ENCODE measurements at regions not wholly inside any gene's neighbourhood (a gene's known extent, or its start where the extent isn't known, plus 50 kb on each side); places are given as distances from the start of the nearest gene placed in this dataset.
"Not testable (repeated sequence)": the region's sequence is repeated elsewhere in the genome, so short reads cannot be mapped to it uniquely, and the experiment has no call there.

DNA sequence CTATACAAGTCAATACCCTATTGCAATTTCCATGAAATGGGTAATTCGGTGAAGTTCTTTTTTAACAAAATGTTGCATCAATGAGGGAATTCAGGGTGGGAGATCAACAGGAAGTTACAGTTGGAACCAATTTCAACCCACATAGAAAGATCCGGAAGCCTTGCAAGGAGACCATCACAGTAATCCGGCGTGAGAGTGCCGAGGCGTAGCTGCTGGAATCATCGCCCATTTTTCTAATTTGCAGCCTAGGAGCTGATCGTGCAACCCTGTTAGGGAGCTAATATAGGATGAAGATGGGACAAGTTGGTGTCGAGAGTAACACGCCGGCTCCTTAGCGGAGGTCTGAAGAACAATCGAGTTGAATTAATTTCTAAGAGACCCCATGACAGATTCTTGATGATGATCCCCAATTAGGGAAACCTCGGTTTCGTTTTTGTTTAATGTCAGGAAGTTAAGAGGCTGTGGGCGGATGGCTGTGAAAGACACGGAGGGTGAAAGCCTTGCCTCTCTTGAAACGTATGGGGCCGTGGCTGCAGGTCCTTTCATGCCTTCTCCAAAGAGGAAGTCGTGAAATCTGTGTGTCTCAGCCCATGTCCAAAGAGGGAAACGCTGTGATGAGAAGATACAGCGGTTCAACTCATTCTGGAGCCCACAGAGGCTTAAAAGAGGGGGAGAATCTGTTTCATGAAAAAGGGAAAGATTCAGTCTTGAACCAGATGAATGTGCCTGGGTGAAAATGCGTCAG, 51.2 kb upstream of the CARD11 start:
- peak; percentile 60 for DNase-seq

- DNase-seq = no peak
Observed at GRCh38 chr7:3097734-3098133, 54.1 kb upstream of the CARD11 start.

DNA sequence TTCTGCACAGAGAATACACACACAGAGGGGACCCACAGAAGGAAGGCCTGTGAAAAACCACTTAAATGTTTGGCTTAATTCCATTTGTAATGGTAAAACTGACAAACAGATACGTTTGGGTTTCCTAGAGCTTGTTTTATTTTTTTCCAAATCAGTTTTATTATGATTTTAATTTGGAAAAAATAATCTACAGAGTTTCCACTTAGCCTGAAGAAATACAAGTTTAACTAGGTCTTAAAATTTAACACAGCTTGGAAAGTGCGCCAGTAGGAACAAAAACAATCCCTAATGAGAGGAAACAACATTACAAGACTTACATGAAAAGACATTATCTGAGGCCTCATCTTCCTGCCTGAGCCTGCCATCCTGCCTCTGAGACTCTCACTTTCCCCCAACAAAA, 58.5 kb upstream of the CARD11 start:
- no peak for DNase-seq

GRCh38 chr7:3103614-3104398, 60.1 kb upstream of the CARD11 start:
- no peak for DNase-seq

- DNase-seq = no peak
Observed at GRCh38 chr7:3105856-3106255, 62.2 kb upstream of the CARD11 start.

- DNase-seq = no peak
Observed at GRCh38 chr7:3106361-3106826, 62.7 kb upstream of the CARD11 start.

GRCh38 chr7:3107228-3107763, 63.6 kb upstream of the CARD11 start:
- no peak for DNase-seq

GRCh38 chr7:3107889-3108570, 64.4 kb upstream of the CARD11 start:
- DNase-seq = no peak

DNA sequence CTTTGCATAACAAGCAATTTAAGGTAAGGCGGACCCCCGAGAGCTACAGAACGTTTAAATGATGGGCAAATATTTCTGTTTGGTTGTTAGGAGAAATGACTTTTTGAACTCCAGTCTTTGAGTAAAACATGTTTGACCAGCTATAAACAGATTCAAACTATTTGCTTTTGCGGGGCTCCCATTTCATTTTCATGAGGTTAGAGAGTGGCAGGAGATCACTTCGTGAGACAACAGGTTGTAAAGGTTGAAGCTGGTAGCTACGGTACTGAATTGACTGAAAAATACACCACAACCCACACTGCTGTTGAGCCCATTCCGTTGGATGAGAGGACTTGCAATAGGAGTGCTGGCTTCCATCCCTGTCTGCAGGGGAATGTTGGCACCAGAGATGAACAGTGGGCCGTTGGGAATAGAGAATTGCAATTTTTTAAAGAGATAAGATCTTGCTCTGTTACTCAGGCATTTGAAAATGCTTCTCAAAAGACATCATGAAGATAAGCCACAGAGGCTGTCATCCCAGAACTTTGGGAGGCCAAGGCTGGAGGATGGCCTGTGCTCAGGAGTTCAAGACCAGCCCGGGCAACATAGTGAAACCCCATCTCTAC, 65.7 kb upstream of the CARD11 start:
- no peak for DNase-seq

DNA sequence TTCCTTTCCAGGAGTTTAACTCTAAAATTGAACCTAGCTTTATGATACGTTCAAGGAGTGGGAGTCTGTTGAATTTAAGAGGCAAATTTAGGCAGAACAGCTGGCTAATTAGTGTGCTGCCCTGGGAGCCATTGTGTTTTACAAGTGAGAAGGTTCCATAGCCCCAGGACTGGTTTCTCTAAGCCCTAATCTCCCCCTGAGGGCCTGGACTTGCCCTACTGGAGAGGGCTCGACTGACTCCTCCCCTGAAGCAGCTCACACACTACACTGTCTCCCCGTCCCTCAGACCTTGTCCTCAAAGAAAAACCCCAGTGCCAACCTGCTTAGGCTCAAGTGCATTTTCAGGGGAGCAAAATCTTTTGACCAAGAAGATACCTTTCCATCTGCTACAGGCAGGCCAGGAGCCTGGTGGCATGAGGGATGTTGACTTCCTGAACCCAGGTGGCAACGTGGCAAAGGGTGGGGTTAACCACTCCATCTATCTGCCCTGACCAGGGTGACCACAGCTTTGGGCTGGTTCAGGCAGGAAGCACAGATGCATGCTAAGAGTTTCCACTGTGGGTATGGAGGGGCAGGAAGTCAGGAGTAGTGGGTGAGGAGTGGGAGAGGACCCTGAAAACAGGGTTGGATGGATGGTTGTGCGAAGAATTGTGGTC, 68.9 kb upstream of the CARD11 start:
- no peak for DNase-seq

GRCh38 chr7:3114917-3115316, 71.2 kb upstream of the CARD11 start:
- no peak for DNase-seq

DNA sequence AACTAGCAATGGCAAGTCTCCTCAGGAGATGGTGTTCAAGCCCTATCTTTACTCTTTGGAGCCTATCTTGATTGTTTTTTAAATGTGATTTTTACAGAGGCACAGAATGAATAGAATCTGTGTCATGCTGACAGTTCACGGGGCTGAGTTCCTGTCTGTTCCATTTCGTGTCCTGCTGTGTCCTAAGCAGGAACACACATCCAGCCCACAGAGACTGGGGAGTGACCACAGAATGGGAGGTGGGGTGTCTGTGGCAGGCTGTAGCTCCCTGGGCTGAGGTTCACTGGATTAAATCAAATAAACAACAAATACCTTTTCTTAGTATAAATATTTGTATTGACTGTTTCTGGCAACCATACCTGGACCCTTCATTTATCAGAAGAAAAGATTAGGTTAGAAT, 73.4 kb upstream of the CARD11 start:
- DNase-seq = no peak

GRCh38 chr7:3117488-3118231, 74.0 kb upstream of the CARD11 start:
- no peak for DNase-seq

- DNase-seq = not testable (repeated sequence)
Observed at GRCh38 chr7:3119352-3119927, 75.8 kb upstream of the CARD11 start.

DNA sequence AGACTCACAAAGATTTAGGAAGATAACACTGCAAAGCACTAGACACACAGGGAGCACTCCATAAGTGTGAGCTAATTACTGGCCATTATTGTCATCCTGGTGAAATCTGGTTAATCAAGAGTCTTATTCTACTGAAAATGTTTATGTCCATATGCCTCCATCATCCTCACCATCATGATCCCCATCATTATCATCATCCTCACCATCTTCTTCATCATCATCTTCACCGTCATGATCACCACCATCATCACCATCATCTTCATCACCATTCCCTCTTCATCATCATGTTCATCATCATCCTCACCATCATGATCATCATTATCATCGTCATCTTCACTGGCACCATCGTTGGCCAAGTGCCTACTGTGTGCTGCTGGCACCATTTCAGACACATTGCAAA, 76.3 kb upstream of the CARD11 start:
- no peak for DNase-seq

DNA sequence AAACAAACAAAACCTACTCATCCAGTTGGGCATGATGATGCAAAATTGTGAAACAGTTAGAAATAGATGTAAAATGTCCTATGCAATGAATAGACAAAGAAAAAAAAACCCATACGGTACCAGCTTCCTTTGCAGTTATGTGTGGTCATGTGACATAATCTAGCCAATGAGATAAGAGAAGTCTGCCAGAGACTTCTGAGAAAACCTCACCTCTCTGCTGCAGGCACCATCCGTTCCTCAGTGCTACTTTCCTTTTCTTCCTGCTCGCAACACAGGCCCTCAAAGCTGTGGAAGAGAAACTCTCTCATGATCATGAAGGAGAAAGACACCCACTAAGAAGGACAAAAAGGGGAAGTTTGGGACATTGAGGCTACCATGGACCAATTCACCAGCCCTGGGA, 76.8 kb upstream of the CARD11 start:
- peak; percentile 27 for DNase-seq

DNA sequence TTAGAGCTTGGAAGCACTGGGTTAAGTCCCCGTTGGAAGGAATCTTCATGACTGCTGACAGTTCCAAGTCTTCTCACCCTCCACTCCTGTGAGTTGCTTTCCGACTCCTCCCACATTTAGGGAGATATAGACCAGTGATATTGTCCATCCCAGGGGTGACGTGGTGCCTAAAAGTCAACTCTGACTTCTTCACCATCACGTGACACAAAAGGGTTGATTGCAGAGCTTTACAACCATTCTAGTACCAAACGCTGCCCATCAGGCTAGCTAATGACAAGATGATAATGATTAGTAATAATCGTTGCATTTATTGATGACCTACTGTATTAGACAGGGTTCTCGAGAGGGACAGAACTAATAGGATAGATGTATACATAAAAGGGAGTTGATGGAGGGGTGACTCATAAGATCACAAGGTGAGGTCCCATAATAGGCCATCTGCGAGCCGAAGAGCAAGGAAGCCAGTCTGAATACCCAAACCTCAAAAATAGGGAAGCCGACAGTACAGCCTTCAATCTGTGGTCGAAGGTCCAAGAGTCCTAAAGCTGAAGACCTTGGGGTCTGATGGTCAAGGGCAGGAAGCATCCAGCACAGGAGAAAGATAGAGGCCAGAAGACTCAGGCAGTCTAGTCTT, 85.3 kb upstream of the CARD11 start:
- DNase-seq = no peak

- no peak for DNase-seq
Observed at GRCh38 chr7:3133811-3134385, 90.2 kb upstream of the CARD11 start.

DNA sequence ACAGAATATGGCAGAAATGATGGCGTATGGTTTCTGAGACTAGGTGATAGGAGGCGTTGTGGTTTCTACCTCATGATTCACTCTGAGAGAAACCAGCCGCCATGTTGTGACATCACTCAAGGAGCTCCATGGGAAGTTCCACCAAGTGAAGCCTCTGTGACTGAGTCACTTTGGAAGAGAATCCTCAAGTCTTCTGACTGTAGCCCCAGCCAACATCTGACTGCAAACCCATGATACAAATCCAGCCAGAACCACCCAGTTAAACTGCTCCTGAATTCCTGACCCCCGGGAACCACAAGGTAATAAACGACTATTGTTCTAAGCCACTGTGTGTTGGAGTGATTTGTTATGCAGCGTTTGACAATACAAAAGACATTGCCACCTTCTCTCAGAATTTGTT, 91.1 kb upstream of the CARD11 start:
- DNase-seq = no peak

GRCh38 chr7:3135626-3136025, 92.0 kb upstream of the CARD11 start:
- DNase-seq = no peak

DNA sequence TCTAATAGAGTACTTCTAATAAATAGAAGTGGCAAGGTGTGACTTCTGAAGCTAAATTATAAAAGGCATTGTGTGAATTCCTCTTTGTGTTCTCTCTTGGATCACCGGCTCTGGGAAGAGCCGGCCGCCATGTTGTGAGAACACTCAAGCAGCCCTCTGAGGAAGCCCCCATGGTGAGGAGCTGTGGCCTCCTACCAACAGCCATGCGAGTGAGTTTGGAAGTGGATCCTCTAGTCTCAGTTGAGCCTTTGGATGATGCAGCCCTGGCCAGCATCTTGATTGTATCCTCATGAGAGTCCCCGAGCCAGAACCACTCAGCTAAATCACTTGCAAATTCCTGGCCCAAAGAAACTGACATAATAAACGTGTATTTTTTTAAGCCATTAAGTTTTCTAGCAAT, 94.5 kb upstream of the CARD11 start:
- no peak for DNase-seq
